HG03378 (cell line): ENCODE measurements at regions not wholly inside any gene's neighbourhood (a gene's known extent, or its start where the extent isn't known, plus 50 kb on each side); places are given as distances from the start of the nearest gene placed in this dataset.

Source experiments
- ATAC-seq: cut with Tn5 transposase; IDR thresholded peaks from one replicate; pipeline ENCODE4 v1.9.1; 2021; ENCODE audit warnings: mild to moderate bottlenecking, moderate library complexity; ENCODE audit not compliant: unreplicated experiment

DNA sequence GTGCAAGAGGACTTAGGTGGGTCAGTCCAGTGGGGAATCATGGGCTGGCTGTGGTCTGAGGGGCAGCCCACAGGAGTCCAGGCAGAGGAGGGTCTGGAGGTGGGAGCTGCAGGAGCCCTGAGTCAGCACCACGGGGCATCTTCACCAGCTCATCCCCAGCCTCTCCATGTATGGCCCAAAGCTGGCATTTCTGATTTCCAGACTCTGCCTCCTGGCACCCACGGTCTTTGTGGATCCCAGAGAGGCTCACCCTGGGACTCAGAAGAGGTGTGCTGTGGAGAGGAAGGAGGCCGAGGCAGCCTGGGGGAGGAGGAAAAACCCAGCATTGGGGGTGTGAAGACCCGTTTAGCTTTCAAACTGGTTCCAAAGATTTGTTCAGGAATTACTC is 64.5 kb upstream of the KLF13 start:
- no peak for ATAC-seq

DNA sequence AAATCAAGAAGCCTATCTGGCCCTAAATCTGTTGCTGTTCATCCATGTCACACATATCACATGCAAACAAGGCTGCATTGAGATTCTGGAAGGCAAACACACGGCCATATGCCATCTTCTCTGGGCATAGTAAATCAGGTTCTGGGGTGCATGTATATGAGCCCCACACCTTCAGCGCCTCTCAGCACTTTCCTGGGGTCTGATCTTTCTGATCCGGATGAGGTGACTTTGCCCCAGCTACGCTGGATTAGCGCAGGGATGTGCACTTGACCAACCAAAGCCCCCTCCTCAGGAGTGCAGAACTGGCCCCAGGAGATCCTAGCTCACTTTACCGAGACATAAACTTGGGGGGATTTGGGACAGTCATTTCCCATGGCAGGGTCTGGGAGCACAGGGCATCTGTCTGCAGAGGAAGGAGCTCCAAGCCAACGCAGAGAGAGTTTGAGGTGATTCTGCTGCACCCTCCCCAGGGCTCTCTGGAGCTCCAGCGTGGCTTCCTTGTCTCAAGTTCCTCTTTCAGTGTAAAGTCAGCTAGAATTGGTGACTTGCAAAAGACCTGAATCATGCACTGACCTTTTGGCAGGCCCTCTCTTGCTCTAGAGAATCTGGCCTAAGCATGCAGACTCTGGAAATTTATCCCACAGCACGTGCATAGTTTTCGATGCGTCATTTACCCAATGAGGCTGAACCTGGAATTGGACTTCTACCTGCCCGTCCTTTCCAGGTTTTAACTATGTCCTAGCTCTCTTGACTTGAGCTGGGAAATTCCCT is 63.5 kb upstream of the KLF13 start:
- peak; percentile 37 for ATAC-seq

DNA sequence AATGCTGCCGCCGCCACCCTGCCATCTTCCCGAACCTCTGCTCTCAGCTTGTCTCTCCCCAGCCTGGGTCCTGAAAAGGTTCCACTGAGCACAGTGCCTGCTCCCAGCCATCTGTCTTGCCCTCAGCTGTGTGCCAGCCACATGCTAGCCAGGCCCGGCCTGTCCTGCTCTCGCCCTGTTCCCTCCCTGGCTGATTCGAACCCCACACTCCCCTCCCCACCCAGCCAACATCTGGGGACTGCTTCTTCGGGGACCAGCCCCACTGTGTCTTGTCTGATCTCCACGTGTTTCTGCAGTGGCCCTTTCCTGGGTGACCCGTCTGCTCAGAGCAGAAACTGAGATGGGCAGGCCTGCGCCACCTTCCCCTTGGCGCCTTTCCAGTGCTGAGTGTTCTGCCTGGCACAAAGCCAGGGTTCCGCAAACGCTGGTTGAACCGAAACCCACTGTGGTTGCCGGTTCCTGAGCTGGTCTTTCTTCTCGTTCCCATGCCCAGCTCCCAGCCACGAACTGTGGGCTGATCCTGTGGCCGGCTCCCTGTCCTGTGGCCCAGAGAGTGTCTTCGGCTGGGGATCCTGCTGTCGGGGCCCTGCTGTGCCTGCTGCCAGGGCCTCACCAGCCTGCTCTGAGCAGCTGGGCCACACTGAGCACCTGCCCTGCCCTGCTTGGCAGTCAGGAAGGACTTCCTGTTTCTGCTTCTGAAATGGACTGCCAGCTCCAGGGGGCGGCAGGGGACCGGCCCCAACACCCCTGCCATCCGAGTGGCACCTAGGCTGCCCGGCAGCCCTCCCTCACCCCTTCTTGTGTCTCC is 62.7 kb upstream of the KLF13 start:
- peak; percentile 32 for ATAC-seq

- no peak for ATAC-seq
Measured at GRCh38 chr15:31264559-31265089, 62.0 kb upstream of the KLF13 start.

GRCh38 chr15:31265090-31265870 is 61.4 kb upstream of the KLF13 start:
- no peak for ATAC-seq

DNA sequence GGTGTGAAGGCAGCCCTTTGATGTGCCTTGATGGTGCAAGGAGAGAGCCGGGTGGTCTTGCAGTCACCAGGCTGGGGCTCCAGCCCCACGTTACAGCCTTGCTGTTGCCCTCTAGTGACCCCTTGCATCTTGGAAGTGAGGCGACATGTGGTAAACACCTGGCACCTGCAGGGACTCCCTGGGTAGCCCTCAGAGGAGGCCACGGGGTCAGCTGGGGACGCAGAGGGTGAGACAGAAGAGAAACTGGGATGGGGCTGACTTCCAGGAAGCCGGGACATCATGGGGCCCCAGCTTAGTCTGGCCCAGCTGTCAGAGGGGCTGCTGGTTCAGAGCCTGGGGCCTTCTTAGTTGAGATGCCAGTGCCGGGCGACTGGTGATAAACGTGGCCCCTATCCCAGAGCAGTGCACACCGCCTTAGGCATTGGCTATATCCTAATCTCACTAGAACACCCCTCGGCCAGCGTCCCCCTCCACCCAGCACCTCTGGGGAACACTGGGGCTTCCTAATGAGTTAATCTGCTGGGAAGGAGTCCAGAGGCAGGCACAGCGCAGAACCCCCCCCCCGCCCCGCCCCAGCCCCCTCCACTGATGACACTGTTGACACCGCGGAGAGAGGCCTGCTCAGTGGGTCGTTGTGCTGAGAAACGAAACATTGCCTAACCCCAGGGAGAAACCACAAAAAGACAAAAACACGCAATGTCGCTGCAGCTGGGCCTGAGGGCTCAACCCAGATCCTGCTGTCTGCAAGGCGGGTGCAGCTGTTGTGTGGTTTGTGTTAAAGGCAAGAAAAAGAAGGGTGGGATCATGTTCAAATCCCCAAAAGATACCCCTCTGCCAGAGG is 60.5 kb upstream of the KLF13 start:
- peak; percentile 47 for ATAC-seq

DNA sequence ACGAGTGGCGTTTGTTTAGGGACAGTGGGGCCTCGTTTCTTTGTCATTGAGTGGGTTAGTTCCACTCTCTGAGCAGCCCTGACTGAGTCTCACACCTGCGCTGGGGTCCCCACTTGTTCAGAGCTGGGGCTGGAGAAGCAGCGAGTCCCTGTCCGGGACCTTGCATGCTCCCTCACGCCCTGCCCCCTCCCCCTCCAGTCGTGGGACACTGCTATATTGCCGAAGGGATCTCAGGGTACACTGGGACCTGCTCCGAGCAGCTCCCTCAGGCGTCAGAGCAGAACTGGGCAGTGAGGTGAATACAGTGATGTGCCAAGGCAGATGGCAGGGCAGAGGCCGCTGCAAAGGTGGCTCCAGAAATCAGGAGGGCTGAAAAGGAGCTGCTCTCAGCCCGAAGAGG is 59.9 kb upstream of the KLF13 start:
- ATAC-seq: peak; percentile 4

DNA sequence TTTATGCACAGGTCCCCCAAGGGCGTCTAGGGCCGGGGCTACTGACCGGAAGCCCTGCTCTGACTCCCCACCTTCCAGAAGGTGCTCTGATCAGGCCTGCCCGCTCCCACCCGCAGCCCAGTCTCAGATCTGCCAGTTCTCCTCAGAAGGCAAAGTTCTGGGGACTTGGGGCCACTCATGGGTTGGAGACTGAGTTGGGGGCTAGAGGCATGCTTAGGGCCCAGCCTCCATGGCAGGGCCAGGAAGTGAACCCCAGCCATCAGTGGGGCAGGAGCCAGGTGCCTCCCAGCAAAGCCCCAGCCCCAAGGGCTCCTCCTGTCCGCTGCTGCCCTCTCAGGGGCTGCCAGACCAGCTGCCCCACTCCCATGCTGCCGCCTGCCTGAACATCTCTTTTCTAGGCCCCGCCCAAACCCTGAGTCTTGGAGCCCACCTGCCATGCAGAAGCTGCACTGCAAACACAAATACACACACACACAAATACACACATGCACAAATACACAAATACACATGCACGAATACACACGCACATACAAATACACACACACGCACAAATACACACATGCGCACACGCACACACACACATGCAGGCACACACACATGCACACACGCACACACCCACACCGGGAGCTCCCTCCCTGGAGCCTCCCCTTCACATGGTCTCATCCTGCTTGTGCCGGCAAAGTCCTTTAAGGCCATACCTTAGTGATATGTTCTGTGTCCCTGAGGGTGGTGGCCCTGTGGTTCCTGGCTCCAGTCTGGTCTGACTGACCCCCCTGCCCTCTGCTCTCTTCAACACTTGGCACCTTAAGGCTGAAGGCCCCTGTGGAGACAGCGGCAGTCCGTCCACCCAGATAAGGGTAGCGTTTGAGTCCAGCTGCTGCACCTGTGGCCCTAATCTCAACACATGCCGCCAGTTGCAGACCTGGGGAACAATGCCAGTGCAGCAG is 59.2 kb upstream of the KLF13 start:
- no peak for ATAC-seq

DNA sequence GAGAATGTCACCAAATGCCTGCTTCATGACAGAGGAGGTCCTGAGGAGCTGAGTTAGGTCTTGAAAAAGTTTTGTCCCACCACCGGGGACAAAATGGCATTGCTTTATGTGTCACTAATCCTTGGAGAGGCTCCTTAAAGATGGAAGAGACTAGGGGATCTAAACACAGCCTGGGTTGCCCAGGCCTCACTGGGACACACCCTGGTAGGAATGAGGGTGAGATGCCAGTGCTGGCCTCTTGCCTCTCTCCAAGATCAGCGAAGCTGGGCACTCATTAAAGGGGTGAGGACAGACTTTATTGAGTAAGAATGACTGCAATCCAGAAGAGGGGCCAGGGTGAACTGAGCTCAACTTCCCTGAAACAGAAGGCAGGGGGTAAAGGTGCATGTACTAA is 58.5 kb upstream of the KLF13 start:
- no peak for ATAC-seq

DNA sequence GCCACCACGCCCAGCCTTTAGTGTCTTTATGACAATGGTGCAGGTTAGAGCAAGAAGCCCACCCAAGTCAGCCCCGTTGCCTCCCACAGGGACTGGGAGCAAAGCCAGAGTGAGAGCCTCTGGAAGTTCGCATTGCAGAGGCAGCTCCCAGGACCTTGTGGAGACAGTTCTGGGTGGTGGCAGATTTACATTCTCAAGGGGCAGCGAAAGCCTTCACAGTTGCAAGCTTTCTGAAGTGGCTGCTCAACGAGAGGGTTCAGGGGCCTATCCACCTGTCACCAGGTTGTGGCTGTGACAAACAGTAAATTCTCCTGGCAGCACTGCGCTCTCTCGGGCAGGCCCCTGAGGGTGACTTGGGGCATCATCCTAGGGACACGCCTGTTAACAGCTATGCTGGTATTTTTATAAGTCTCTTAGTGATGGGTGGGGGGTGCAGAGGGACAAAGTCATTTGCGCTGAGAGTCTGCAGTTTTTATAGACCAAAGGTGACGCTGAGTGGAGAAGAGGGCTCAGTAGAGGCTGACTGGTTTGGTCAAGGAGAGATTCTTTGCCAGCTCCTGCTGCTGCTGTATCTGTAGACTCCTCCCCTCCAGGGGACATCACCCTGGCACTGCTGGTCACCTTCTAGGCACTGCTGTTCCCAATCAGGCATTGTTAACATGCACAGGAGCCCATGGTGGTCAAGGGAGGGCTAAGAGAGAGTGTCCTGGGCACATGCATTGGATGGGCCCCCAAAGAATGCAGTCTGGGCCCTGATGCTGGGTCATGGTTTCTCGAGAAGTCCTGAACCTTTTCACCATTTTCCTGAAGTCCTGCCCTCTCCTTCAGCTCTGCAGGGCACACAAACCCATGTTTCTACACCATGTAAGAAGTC is 57.5 kb upstream of the KLF13 start:
- no peak for ATAC-seq

DNA sequence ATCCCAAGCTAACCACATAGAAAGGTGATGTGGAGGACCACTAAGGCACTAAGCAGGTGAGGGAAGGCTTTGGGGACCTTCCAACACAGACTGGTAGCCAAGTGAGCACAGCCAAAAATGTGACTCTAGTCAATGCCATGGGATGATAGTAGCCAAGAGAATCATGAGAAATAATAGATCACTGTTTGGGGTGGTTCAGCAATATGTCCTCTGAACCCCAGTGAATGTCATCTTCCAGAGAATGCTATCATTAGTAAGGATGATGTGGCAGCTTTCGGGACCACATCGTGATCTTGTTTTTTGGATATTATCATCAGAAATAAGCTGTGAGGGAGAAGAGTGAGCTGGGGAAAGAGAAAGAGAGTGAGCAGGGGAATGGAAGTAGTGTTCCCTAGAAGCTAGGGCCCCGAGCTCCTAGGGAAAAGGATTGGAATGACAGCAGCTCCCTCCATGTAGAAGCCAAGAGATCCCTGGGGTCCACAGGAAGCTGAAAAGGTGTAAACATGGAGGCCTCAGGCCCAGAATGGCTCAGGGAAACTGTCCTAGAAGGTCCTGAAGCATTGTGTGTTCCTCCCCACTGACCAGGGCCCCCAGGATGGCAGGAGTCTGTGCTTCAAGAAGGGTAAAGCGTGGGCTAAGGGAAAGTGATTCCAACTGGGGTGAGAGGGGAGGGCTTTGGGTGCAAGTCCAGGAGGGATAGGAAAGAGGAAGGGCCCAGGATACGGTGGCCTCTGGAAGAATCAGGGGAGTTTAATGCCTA is 56.6 kb upstream of the KLF13 start:
- ATAC-seq: no peak

GRCh38 chr15:31270767-31271166 is 55.9 kb upstream of the KLF13 start:
- no peak for ATAC-seq

- ATAC-seq: no peak
Measured at GRCh38 chr15:31271224-31271635, 55.4 kb upstream of the KLF13 start.

GRCh38 chr15:31271711-31272557 is 54.7 kb upstream of the KLF13 start:
- no peak for ATAC-seq

- no peak for ATAC-seq
Measured at GRCh38 chr15:31272558-31273257, 53.9 kb upstream of the KLF13 start.
